ENCODE measurements at regions not wholly inside any gene's neighbourhood (a gene's known extent, or its start where the extent isn't known, plus 50 kb on each side); places are given as distances from the start of the nearest gene placed in this dataset.

DNA sequence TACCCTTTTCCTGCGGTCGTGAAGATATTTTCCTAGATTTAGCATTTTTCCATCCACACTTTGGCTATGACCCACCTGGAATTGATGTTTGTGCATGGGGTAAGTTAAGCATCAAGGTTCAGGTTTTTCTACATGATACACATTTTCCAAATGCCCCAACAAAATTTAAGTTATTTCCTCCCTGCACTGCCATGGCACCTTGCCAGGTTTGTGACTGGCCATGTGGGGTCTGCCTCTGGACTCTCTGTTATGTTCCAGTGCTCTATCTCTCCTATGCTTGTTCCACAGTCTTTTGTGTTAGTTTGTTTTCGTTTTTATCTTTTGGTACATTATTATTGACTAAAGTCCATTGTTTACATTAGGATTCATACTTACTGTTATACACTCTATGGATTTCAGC, 934.3 kb downstream of the TBC1D22A start:
- no peak for DNase-seq (ENCODE audit: low read depth, low spot score)
- no peak overlapping the region for H3K4me3 ChIP-seq (ENCODE audit: low read length)

- H3K4me3 ChIP-seq (ENCODE audit: low read length), result no peak overlapping the region
- no peak for DNase-seq (ENCODE audit: low read depth, low spot score)
Observed at GRCh38 chr22:47695176-47695575, 932.7 kb downstream of the TBC1D22A start.

DNA sequence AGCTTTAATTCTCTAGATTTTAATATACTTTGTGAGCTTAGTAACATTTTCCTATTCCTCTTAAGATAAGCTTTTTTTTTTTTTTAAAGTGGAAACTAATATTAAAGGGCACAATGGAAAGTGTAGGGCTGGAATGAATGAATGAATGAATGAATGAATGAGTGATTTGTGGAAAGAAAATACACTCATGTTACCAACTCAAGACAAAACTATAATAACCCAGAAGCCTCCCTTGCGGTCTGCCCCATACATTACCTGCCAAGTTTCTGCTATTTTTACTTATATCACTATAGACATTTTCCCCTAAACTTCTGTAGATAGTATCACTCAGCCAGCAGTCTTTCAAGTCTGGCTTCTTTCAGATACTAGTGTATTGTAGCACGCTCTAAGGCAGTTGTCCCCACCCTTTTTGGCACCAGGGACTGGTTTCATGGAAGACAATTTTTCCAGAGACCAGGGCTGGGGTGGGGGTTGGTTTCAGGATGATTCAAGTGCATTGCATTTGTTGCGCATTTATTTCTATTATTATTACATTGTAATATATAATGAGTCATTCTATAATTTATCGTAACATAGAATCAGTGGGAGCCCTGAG, 932.2 kb downstream of the TBC1D22A start:
- no peak for DNase-seq (ENCODE audit: low read depth, low spot score)
- no peak overlapping the region for H3K4me3 ChIP-seq (ENCODE audit: low read length)

DNA sequence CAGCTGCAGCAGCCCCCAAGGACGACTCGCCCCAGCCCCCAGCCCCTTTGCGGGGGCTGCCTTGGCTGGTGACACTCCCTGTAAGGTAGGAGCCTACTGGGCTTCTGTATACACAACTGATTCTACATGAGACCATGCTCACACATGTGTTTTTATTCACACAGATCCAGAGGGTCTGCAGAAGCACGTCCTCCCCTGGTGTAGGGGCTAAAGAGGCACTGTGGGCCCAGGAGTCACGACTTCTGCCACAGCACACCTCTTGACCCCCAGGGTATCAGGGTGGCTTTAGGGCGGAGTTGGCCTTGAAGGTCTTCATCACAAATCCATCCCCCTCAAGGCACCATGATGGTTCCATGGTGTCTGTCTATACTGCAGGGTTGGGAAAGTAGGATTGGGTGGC, 931.2 kb downstream of the TBC1D22A start:
- H3K4me3 ChIP-seq (ENCODE audit: low read length), result no peak overlapping the region
- no peak for DNase-seq (ENCODE audit: low read depth, low spot score)

DNA sequence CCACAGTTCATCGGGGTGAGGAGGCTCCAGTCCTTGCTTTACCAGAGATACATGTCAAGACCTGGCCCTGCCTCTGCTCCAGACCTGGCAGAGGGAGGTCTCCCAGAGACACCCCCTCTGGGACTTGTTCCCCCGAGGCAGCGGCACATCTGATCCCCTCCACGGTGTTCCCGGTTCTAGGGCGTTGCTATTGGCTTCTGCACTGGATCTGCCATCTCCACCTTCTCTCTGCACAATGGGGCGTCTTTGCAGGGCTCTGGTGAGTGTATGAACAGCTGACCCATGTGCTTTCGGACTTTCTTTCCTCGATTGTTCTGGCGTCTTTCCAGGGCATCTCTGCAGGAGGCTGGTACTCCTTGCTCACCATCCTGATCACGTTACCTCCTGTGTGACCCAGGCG, 930.4 kb downstream of the TBC1D22A start:
- H3K4me3 ChIP-seq (ENCODE audit: low read length), result no peak overlapping the region
- DNase-seq (ENCODE audit: low read depth, low spot score), result no peak

GRCh38 chr22:47691152-47691895, 928.9 kb downstream of the TBC1D22A start:
- DNase-seq (ENCODE audit: low read depth, low spot score), result no peak

GRCh38 chr22:47690586-47690985, 928.1 kb downstream of the TBC1D22A start:
- DNase-seq (ENCODE audit: low read depth, low spot score), result no peak
- no peak overlapping the region for H3K4me3 ChIP-seq (ENCODE audit: low read length)

More at GRCh38 chr22:47691152-47691895, 928.9 kb downstream of the TBC1D22A start:
- no peak overlapping the region for H3K4me3 ChIP-seq (ENCODE audit: low read length)

GRCh38 chr22:47690166-47690565, 927.7 kb downstream of the TBC1D22A start:
- no peak for DNase-seq (ENCODE audit: low read depth, low spot score)

GRCh38 chr22:47687776-47688175, 925.3 kb downstream of the TBC1D22A start:
- H3K4me3 ChIP-seq (ENCODE audit: low read length), result no peak overlapping the region
- no peak for DNase-seq (ENCODE audit: low read depth, low spot score)

More at GRCh38 chr22:47690166-47690565, 927.7 kb downstream of the TBC1D22A start:
- H3K4me3 ChIP-seq (ENCODE audit: low read length), result no peak overlapping the region

DNA sequence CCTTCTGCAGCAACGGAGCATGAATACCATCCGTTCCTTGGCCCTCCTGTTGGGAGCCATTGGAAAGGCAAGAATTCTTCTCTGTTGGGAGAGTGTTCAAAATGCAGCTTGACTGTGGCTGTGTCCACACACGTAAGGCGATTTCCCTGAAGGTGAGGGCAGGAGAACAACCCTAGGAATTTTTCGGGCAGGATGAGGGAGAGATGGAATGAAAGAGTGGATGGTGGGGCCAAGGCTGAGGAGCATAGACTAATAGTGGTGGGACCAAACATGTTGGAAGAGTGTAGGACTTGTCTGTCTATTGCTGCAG, 924.9 kb downstream of the TBC1D22A start:
- DNase-seq (ENCODE audit: low read depth, low spot score), result no peak
- no peak overlapping the region for H3K4me3 ChIP-seq (ENCODE audit: low read length)

GRCh38 chr22:47686594-47687345, 924.3 kb downstream of the TBC1D22A start:
- no peak overlapping the region for H3K4me3 ChIP-seq (ENCODE audit: low read length)
- DNase-seq (ENCODE audit: low read depth, low spot score), result no peak

DNA sequence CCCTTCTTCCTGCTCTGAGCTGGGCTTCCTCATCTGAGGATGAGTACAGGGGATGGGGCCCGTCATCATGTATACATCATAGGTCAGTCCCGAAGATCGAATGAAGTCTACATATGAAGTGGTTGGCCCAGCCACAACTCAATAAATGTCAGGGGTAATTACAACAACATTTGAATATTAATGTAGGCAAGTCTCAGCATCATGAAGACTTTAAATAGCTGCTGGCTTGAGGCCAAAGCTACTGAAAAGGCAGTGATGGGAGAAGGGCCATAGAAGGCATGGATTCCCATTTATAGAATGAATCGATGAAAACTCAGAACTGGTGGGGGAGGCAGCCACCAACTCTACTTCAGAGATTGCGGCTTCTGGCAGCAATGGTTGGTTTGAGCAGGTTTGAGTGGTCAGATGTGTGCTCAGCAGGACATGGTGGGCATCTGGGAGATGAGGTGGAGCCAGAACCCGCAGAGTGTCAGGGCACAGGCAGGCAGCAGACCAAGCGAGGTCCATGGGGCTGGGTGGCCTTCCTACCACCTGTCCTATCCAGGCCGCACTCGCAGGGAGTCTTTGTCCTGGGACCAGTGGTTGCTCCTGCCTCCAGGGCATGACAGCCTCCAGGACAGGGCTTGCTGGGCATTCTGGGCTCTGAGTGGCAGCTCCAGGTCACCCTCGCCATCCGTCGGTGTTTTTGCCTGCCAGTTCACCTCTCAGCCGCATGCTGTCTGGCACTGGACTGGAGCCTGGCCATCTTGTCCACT, 919.1 kb downstream of the TBC1D22A start:
- DNase-seq (ENCODE audit: low read depth, low spot score), result no peak
- H3K4me3 ChIP-seq (ENCODE audit: low read length), result no peak overlapping the region

DNA sequence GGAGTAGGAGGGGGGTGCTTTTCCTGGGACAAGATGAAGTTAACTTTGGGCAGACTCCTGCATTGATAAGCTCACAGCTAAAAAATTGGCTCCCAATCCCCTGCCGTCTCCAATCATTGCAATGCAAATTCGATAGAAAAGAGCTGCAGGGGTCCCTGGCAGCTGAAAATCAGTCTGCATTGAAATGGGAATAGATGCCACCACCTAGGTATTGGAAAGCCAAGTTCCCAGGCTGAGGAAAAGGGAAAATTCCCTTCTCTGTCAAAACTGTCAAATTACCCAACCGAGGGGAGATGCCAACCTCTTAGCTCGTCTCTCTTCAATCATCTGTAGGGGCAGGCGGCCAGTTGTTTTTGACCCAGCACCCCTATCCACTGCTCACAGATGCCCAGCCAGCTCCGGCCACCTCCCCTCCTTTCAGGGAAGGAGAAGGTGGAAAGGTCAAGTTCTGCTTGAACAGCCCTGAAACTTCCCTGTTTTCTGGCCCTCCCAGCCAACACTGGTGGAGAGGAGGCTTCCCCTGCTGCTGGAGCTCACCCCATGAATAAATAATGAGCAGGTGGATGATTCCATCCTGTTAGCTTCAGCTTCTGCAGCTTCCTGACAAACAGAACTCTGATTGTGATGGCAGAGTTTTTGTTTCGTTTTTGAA, 916.3 kb downstream of the TBC1D22A start:
- no peak overlapping the region for H3K4me3 ChIP-seq (ENCODE audit: low read length)
- no peak for DNase-seq (ENCODE audit: low read depth, low spot score)

- H3K4me3 ChIP-seq (ENCODE audit: low read length), result no peak overlapping the region
- no peak for DNase-seq (ENCODE audit: low read depth, low spot score)
Observed at GRCh38 chr22:47678048-47678447, 915.6 kb downstream of the TBC1D22A start.

DNA sequence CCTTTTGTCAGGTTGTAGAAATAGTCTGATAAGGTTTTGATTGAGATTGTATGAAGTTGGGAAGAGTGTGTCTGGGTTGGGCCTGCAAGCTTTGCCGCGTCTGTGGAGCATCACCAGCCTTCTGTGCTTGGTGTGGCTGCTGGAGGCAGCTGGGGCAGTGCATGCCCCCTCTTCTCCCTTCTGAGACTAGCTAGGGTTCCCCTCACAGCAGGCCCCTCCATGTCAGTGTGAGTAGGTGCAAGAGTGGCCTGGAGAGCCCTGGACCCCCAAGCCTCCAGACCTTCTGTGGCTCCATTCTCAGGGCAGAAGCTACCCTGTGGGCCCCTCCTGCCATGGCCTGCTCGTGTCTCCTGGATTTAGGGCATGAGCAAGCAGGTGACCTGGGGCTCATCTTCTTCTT, 914.2 kb downstream of the TBC1D22A start:
- DNase-seq (ENCODE audit: low read depth, low spot score), result no peak
- no peak overlapping the region for H3K4me3 ChIP-seq (ENCODE audit: low read length)

DNA sequence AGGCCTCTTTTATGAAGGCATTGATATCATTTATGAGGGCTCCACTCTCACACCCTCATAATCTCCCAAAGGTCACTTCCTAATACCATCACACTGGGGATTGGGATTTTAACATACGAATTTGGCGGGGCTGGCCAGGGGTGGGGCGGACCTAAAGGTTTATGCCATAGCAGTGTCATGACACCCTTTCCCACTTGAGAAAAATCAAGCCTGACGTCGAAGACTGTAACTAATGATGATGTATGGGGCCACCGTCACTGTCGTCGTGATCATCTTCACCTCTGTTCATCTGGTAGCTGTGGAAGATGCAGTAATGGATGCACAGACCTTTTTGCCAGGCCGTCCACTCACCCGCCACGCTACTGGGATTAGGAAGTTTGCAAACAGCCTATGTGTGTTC, 912.1 kb downstream of the TBC1D22A start:
- no peak overlapping the region for H3K4me3 ChIP-seq (ENCODE audit: low read length)
- DNase-seq (ENCODE audit: low read depth, low spot score), result no peak

DNA sequence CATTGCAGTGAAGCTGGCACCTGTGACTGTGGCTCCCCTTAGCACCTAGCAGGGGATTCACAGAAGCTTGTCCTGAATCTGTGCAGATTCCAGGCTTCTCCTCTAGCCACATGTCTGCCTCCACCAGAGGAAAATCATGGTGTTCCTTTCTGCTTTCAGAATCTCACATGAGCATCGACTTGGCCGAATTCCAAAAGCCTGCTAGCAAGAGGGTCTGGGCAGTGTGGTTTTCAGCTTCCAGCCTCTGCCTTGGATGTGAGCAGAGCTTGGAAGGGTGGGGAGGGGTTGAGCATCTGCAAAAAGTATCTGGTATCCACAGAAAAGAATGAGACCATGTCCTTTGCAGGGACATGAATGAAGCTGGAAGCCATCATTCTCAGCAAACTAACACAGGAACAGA, 911.1 kb downstream of the TBC1D22A start:
- no peak for DNase-seq (ENCODE audit: low read depth, low spot score)
- H3K4me3 ChIP-seq (ENCODE audit: low read length), result no peak overlapping the region

DNA sequence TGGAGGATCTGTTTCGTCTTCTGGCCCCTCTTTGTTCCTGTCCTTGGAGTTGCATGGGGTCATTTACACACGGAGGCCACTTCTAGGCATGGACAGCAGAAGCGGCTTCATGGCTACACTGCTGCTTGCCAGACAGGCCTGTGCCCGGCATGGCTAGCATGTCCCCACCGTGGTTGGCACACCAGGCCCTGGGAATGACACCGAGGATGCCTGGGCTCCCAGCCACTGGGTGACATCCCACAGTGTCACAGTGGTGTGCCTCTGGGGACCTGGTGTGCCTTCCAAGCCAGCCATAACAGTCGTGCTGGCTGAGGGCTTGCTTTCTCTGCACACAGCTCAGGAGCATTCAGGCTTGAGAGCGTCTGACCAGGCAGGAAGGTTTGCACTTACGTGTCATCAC, 910.1 kb downstream of the TBC1D22A start:
- no peak overlapping the region for H3K4me3 ChIP-seq (ENCODE audit: low read length)
- DNase-seq (ENCODE audit: low read depth, low spot score), result no peak

- no peak overlapping the region for H3K4me3 ChIP-seq (ENCODE audit: low read length)
- DNase-seq (ENCODE audit: low read depth, low spot score), result no peak
Observed at GRCh38 chr22:47665151-47665550, 902.7 kb downstream of the TBC1D22A start.

All from Jurkat, Clone E6-1 (cell line).